ENCODE measurements at regions not wholly inside any gene's neighbourhood (a gene's known extent, or its start where the extent isn't known, plus 50 kb on each side); places are given as distances from the start of the nearest gene placed in this dataset.

GRCh38 chr4:27568952-27569319 lies 708.3 kb downstream of the STIM2 start:
- TF ChIP-seq ZNF384 (IDR thresholded peaks at IDR 0.05; ENCODE audit: borderline replicate concordance, low read depth, low read length) = no peak
- no peak for TF ChIP-seq CTCF (IDR thresholded peaks at IDR 0.05 in 2 of 3, conservative IDR thresholded peaks at IDR 0.05 in 1 of 3; ENCODE audit: control insufficient read depth in 2 of 3, extremely low read depth in 1 of 3, insufficient read depth in 1 of 3, low read depth in 3 of 3, low read length in 3 of 3)
- no peak for TF ChIP-seq CBFB (IDR thresholded peaks at IDR 0.05; ENCODE audit: low read depth)
- TF ChIP-seq JUND (IDR thresholded peaks at IDR 0.05; ENCODE audit: low read depth, low read length) = no peak
- no peak for TF ChIP-seq CREM (IDR thresholded peaks at IDR 0.05; ENCODE audit: low read depth)
- TF ChIP-seq NFYA (IDR thresholded peaks at IDR 0.05; ENCODE audit: borderline replicate concordance, low read depth, low read length) = no peak

All from GM12878 (cell line).